Thyroid gland (tissue), 4 donors: ENCODE measurements at regions not wholly inside any gene's neighbourhood (a gene's known extent, or its start where the extent isn't known, plus 50 kb on each side); places are given as distances from the start of the nearest gene placed in this dataset.

Source experiments
- DNase-seq, 2 donors: peaks; one replicate each; pipeline ENCODE4 v3.0.0-alpha.2; 2019
- H3K27ac ChIP-seq, 3 donors: fragments of 200-600 bp; sonication (generic); 1 replicate in 2 of 3; 2 replicates in 1 of 3; pipeline ENCODE4 v1.5.1; 2016 to 2019; ENCODE audit warnings: mild to moderate bottlenecking in 1 of 3, moderate library complexity in 1 of 3
- H3K27me3 ChIP-seq: fragments of 200-600 bp; sonication (generic); one replicate; pipeline ENCODE4 v1.5.1; 2019
- H3K36me3 ChIP-seq, 2 donors: fragments of 200-600 bp; sonication (generic); one replicate each; pipeline ENCODE4 v1.5.1; 2016 to 2019
- H3K4me1 ChIP-seq, 2 donors: fragments of 200-600 bp; sonication (generic); one replicate each; pipeline ENCODE4 v1.5.1; 2017 to 2019
- H3K4me3 ChIP-seq, 3 donors: fragments of 200-600 bp; sonication (generic); replicated peaks in 1 of 3; 1 replicate in 2 of 3; 2 replicates in 1 of 3; pipeline ENCODE4 v1.5.1; 2016; ENCODE audit warnings: mild to moderate bottlenecking in 1 of 3
- H3K9me3 ChIP-seq: fragments of 200-600 bp; sonication (generic); one replicate; pipeline ENCODE4 v1.5.1; 2017
- POLR2A ChIP-seq, 2 donors: fragments of 450-650 bp; IDR thresholded peaks; one replicate each; pipeline ENCODE4 v1.6.1; 2017; ENCODE audit warnings: antibody characterized with exemption in 2 of 2, mild to moderate bottlenecking in 2 of 2, moderate library complexity in 1 of 2
- WGBS, 2 donors: methylation state at CpG; one replicate each; pipeline ENCODE4 v1.1.5; 2017; 5-methylcytosine and 5-hydroxymethylcytosine counted together
- intact Hi-C: fragments of 100-400 bp; cut with DNase I; formaldehyde crosslinking; loops from one replicate; pipeline ENCODE4 v1.15.1; 2023
- TF ChIP-seq, protein P1 (sequence below), 6 experiments: fragments of 200-600 bp in 3 of 6; fragments of 450-650 bp in 3 of 6; sonication (generic) in 3 of 6; IDR thresholded peaks; one replicate each; pipeline ENCODE4 v1.5.1; 2016 to 2019; ENCODE audit warnings: antibody characterized with exemption in 6 of 6, mild to moderate bottlenecking in 2 of 6, inconsistent platforms in 1 of 6, moderate library complexity in 1 of 6

DNA sequence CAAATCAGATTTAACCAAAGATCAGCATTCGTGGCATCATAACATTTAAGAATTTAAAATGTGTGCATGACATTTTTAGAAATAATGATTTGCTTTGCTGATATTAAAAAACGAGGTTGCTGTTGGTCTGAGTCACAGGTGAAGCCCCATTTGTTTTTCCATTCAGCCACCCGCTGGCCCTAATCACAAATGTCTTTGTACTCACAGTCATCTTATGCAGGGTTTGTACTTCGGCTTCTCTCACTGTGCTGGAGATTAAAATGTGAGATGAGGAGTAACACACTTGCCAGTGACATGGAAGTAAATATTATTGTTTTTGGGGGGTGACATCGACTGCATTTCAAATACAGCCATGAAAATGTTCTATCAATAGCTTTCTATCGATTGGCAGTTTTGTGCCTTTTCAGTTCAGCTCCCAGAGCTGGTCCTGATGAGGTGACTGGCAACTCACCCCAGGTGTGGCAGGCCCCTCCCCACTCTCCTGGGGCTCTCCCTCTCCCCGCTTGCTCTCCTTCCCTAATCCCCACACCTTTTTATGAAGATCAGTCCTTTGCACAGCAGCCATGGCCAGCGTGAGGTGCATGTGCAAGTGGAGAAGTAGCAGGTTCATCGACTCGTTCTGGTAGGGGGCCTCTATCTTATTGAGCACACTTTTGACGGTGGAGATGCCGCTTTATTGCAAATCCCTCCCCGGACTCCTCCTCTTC is 58.8 kb upstream of the FUCA2 start:
- no peaks in the 10 kb centered on the region for H3K4me1 ChIP-seq
- no peaks in the 10 kb centered on the region for H3K36me3 ChIP-seq
- WGBS, 2 donors: 61 to 72% methylated on average over 13 of the region's 13 CpGs
- no peaks in the 10 kb centered on the region for H3K27me3 ChIP-seq
- intact Hi-C loops: no loop called here
- DNase-seq: no peak
- no peak overlapping the region for H3K27ac ChIP-seq
- no peak overlapping the region for H3K4me3 ChIP-seq
- TF ChIP-seq POLR2A (IDR thresholded peaks at IDR 0.05): no peak
- no peaks in the 10 kb centered on the region for H3K9me3 ChIP-seq

DNA sequence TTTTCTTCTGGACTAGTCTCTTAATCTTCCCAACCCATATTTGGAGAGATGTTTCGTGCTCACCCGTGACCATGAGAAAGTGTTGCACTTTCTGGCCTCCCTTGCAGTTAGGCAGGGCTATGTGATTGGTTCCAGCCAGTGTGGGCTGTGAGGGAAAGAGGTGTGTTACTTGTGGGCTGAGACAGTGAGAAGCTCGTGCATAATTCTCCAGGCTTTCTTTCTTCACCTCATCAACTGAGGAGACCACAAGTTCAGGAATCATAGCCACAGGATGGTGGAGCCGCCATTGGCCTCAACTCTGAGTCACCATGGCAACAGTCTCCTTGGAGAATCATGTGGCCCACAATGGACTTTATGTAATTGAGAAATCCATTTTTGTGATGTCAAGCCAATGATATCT is 57.5 kb upstream of the FUCA2 start:
- DNase-seq: no peak
- WGBS, 2 donors: 77 to 92% methylated on average over 4 of the region's 4 CpGs

DNA sequence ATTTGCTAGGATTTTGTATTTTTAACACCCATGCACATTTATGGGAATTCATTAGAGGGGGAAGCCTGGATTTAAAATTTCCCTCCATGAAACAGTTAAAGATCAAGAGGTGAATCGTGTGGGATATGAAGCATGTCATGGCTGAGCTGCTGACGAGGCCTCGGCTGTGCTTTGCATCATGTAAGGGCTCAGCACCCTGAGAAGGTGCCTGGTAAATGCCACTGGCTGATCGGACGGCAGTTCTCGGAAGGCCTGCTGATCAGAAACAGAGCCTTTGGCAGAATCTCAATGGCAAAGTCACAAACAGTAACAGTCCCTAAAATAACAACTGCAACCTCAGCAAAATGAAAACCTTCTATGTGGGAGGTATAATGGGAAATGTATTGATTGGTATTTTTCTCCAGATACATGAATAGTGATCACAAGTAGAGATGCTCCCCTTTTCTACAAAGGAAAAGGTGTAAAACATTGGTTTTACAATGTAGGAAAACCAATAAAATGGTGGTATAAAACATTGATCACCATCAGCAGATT is 53.0 kb upstream of the FUCA2 start:
- no peak overlapping the region for H3K4me3 ChIP-seq
- H3K27me3 ChIP-seq: no peaks in the 10 kb centered on the region
- no peaks in the 10 kb centered on the region for H3K9me3 ChIP-seq
- WGBS, 2 donors: 61 to 74% methylated on average over 6 of the region's 6 CpGs
- H3K36me3 ChIP-seq: no peaks in the 10 kb centered on the region
- no peak overlapping the region for H3K27ac ChIP-seq
- no peaks in the 10 kb centered on the region for H3K4me1 ChIP-seq
- TF ChIP-seq, protein P1, sequence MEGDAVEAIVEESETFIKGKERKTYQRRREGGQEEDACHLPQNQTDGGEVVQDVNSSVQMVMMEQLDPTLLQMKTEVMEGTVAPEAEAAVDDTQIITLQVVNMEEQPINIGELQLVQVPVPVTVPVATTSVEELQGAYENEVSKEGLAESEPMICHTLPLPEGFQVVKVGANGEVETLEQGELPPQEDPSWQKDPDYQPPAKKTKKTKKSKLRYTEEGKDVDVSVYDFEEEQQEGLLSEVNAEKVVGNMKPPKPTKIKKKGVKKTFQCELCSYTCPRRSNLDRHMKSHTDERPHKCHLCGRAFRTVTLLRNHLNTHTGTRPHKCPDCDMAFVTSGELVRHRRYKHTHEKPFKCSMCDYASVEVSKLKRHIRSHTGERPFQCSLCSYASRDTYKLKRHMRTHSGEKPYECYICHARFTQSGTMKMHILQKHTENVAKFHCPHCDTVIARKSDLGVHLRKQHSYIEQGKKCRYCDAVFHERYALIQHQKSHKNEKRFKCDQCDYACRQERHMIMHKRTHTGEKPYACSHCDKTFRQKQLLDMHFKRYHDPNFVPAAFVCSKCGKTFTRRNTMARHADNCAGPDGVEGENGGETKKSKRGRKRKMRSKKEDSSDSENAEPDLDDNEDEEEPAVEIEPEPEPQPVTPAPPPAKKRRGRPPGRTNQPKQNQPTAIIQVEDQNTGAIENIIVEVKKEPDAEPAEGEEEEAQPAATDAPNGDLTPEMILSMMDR (IDR thresholded peaks at IDR 0.05): no peak
- TF ChIP-seq POLR2A (IDR thresholded peaks at IDR 0.05): no peak
- no peak for DNase-seq
- intact Hi-C loops: no loop called here

More for the DNA sequence above, 57.5 kb upstream of the FUCA2 start:
- no peak for TF ChIP-seq POLR2A (IDR thresholded peaks at IDR 0.05)
- TF ChIP-seq, protein P1 (IDR thresholded peaks at IDR 0.05): no peak
- H3K4me1 ChIP-seq: no peaks in the 10 kb centered on the region
- H3K36me3 ChIP-seq: no peaks in the 10 kb centered on the region
- intact Hi-C loops: no loop called here
- no peak overlapping the region for H3K27ac ChIP-seq
- H3K27me3 ChIP-seq: no peaks in the 10 kb centered on the region
- H3K9me3 ChIP-seq: no peaks in the 10 kb centered on the region
- H3K4me3 ChIP-seq: no peak overlapping the region

- H3K4me1 ChIP-seq: no peaks in the 10 kb centered on the region
- WGBS, 2 donors: 79% methylated on average over 4 of the region's 4 CpGs
- no peak overlapping the region for H3K4me3 ChIP-seq
- DNase-seq: no peak
- H3K27ac ChIP-seq: no peak overlapping the region
- no peaks in the 10 kb centered on the region for H3K9me3 ChIP-seq
- no peaks in the 10 kb centered on the region for H3K36me3 ChIP-seq
- intact Hi-C loops: no loop called here
- TF ChIP-seq, protein P1 (IDR thresholded peaks at IDR 0.05): no peak
- no peak for TF ChIP-seq POLR2A (IDR thresholded peaks at IDR 0.05)
- H3K27me3 ChIP-seq: no peaks in the 10 kb centered on the region
These were observed 50.6 kb upstream of the FUCA2 start for GRCh38 chr6:143562143-143562542.
